H9 (cell line): ENCODE measurements at regions not wholly inside any gene's neighbourhood (a gene's known extent, or its start where the extent isn't known, plus 50 kb on each side); places are given as distances from the start of the nearest gene placed in this dataset.

Experiments
- DNase-seq: peaks from one replicate; pipeline ENCODE4 v3.0.0-alpha.2; 2017
- H2AFZ ChIP-seq: one replicate; pipeline ENCODE4 v1.6.1; 2013; ENCODE audit warnings: mild to moderate bottlenecking, low read length, control low read depth, moderate library complexity
- H2AK5ac ChIP-seq: 2 replicates; pipeline ENCODE4 v1.6.1; 2013; ENCODE audit warnings: low read length, control low read depth, mixed read lengths; ENCODE audit not compliant: insufficient read length
- H2BK120ac ChIP-seq: one replicate; pipeline ENCODE4 v1.6.1; 2013; ENCODE audit warnings: low read depth, mild to moderate bottlenecking, low read length, control low read depth, inconsistent platforms; ENCODE audit not compliant: poor library complexity, severe bottlenecking
- H2BK12ac ChIP-seq: 2 replicates; pipeline ENCODE4 v1.6.1; 2013; ENCODE audit warnings: low read length, control low read depth, mixed read lengths, low read depth; ENCODE audit not compliant: insufficient read length
- H2BK15ac ChIP-seq: 2 replicates; pipeline ENCODE4 v1.6.1; 2013; ENCODE audit warnings: low read depth, low read length, control low read depth
- H2BK20ac ChIP-seq: one replicate; pipeline ENCODE4 v1.6.1; 2013; ENCODE audit warnings: low read depth, mild to moderate bottlenecking, low read length, control low read depth, inconsistent platforms; ENCODE audit not compliant: poor library complexity, severe bottlenecking
- H2BK5ac ChIP-seq: 2 replicates; pipeline ENCODE4 v1.6.1; 2013; ENCODE audit warnings: low read length, control low read depth, mixed read lengths; ENCODE audit not compliant: insufficient read length
- H3K14ac ChIP-seq: 2 replicates; pipeline ENCODE4 v1.6.1; 2013; ENCODE audit warnings: low read length, control low read depth; ENCODE audit not compliant: insufficient read depth
- H3K18ac ChIP-seq: 2 replicates; pipeline ENCODE4 v1.6.1; 2013; ENCODE audit warnings: low read depth, mild to moderate bottlenecking, mixed read lengths, low read length, control low read depth; ENCODE audit not compliant: insufficient read length
- H3K23ac ChIP-seq: 2 replicates; pipeline ENCODE4 v1.6.1; 2013; ENCODE audit warnings: low read length, control low read depth, mixed read lengths, low read depth; ENCODE audit not compliant: insufficient read length
- H3K23me2 ChIP-seq: 2 replicates; pipeline ENCODE4 v1.6.1; 2013; ENCODE audit warnings: low read depth, mild to moderate bottlenecking, mixed read lengths, low read length, control low read depth; ENCODE audit not compliant: insufficient read length, poor library complexity, severe bottlenecking
- H3K27ac ChIP-seq: 2 replicates; pipeline ENCODE4 v1.5.1; 2013; ENCODE audit warnings: low read length, control low read depth, mixed read lengths, low read depth; ENCODE audit not compliant: insufficient read length
- H3K27me3 ChIP-seq: 2 replicates; pipeline ENCODE4 v1.6.1; 2013; ENCODE audit warnings: low read length, control low read depth, inconsistent platforms; ENCODE audit not compliant: insufficient read depth
- H3K4ac ChIP-seq: 2 replicates; pipeline ENCODE4 v1.6.1; 2013; ENCODE audit warnings: low read depth, mild to moderate bottlenecking, control low read depth, inconsistent platforms, low read length, moderate library complexity
- H3K4me1 ChIP-seq: 2 replicates; pipeline ENCODE4 v1.6.1; 2013; ENCODE audit warnings: low read length, control low read depth, inconsistent platforms; ENCODE audit not compliant: insufficient read depth
- H3K4me2 ChIP-seq: 2 replicates; pipeline ENCODE4 v1.6.1; 2013; ENCODE audit warnings: low read length, control low read depth, mixed read lengths; ENCODE audit not compliant: insufficient read length, insufficient read depth
- H3K56ac ChIP-seq: 2 replicates; pipeline ENCODE4 v1.6.1; 2013; ENCODE audit warnings: low read depth, mild to moderate bottlenecking, mixed read lengths, low read length, control low read depth; ENCODE audit not compliant: insufficient read length
- H3K79me1 ChIP-seq: 2 replicates; pipeline ENCODE4 v1.6.1; 2013; ENCODE audit warnings: low read depth, mild to moderate bottlenecking, moderate library complexity, low read length, control low read depth, inconsistent platforms; ENCODE audit not compliant: insufficient read depth, poor library complexity, severe bottlenecking
- H3K79me2 ChIP-seq: 2 replicates; pipeline ENCODE4 v1.6.1; 2013; ENCODE audit warnings: low read length, control low read depth, inconsistent platforms; ENCODE audit not compliant: insufficient read depth
- H3K9ac ChIP-seq: 2 replicates; pipeline ENCODE4 v1.6.1; 2013; ENCODE audit warnings: low read length, control low read depth, mixed read lengths; ENCODE audit not compliant: insufficient read length; ENCODE audit errors: extremely low read depth
- H3K9me3 ChIP-seq: one replicate; pipeline ENCODE4 v1.6.1; 2013; ENCODE audit warnings: low read depth, low read length, inconsistent platforms; ENCODE audit not compliant: control insufficient read depth
- H3T11ph ChIP-seq: one replicate; pipeline ENCODE4 v1.6.1; 2013; ENCODE audit warnings: mild to moderate bottlenecking, low read length, control low read depth, inconsistent platforms
- H4K20me1 ChIP-seq: one replicate; pipeline ENCODE4 v1.6.1; 2013; ENCODE audit not compliant: control insufficient read depth, insufficient read length, insufficient read depth
- H4K5ac ChIP-seq: 2 replicates; pipeline ENCODE4 v1.6.1; 2013; ENCODE audit warnings: low read depth, mild to moderate bottlenecking, mixed read lengths, low read length, control low read depth; ENCODE audit not compliant: insufficient read length
- H4K8ac ChIP-seq: replicated peaks from 2 replicates; pipeline ENCODE4 v1.6.1; 2013; ENCODE audit warnings: low read length, control low read depth, mixed read lengths, low read depth; ENCODE audit not compliant: insufficient read length
- H4K91ac ChIP-seq: 2 replicates; pipeline ENCODE4 v1.6.1; 2013; ENCODE audit warnings: low read depth, mild to moderate bottlenecking, moderate library complexity, mixed read lengths, low read length, control low read depth; ENCODE audit not compliant: insufficient read length
- H3K27ac Mint-ChIP-seq, 3 experiments: 2 replicates in 2 of 3; 3 replicates in 1 of 3; pipeline ENCODE4 v1.8.0; 2020 to 2021; ENCODE audit warnings: mixed read lengths in 3 of 3, mild to moderate bottlenecking in 1 of 3, moderate library complexity in 1 of 3
- H3K27me3 Mint-ChIP-seq: 2 replicates; pipeline ENCODE4 v1.8.0; 2021; ENCODE audit warnings: low read depth, mild to moderate bottlenecking, moderate library complexity, mixed read lengths
- H3K36me3 Mint-ChIP-seq, 3 experiments: 2 replicates in 2 of 3; 3 replicates in 1 of 3; pipeline ENCODE4 v1.8.0; 2020 to 2021; ENCODE audit warnings: low read depth in 3 of 3, mixed read lengths in 3 of 3; ENCODE audit not compliant: insufficient read depth in 1 of 3
- H3K4me1 Mint-ChIP-seq, 2 experiments: 2 replicates each; pipeline ENCODE4 v1.8.0; 2020; ENCODE audit warnings: mixed read lengths in 2 of 2
- H3K4me3 Mint-ChIP-seq, 2 experiments: 2 replicates in 1 of 2; 3 replicates in 1 of 2; pipeline ENCODE4 v1.8.0; 2020 to 2021; ENCODE audit warnings: mild to moderate bottlenecking in 2 of 2, mixed read lengths in 2 of 2, moderate library complexity in 1 of 2
- H3K9me3 Mint-ChIP-seq, 2 experiments: 2 replicates in 1 of 2; 3 replicates in 1 of 2; pipeline ENCODE4 v1.8.0; 2020; ENCODE audit warnings: mild to moderate bottlenecking in 2 of 2, mixed read lengths in 2 of 2, moderate library complexity in 1 of 2
- CTCF ChIP-seq: fragments of 200-600 bp; sonication (generic); conservative IDR thresholded peaks from 3 replicates; pipeline ENCODE4 v1.8.0; 2021; ENCODE audit warnings: antibody characterized with exemption, mild to moderate bottlenecking
- WGBS: extraction: QIAGEN DNeasy Blood & Tissue Kit; methylation state at CpG from one replicate; pipeline ENCODE4 v1.1.7; 2013; ENCODE audit warnings: missing lambda C conversion rate, low lambda C conversion rate, mixed read lengths; ENCODE audit not compliant: insufficient read length; ENCODE audit errors: extremely low coverage; 5-methylcytosine and 5-hydroxymethylcytosine counted together

- no peak for DNase-seq
- Histone ChIP-seq H3K4me2 (no peak overlapping the region), H4K20me1 (no peaks in the 10 kb centered on the region), H4K5ac (no peak overlapping the region), H2BK15ac (no peak overlapping the region), H3K4ac (no peak overlapping the region), H2AFZ (no peak overlapping the region), H4K91ac (no peak overlapping the region), H3K18ac (no peak overlapping the region), H3K23ac (no peak overlapping the region), H4K8ac (no peak overlapping the region), H3K79me1 (no peaks in the 10 kb centered on the region), H3K14ac (no peak overlapping the region), H2AK5ac (no peak overlapping the region), H3K9ac (no peak overlapping the region), H2BK120ac (no peak overlapping the region), H3K27ac (no peak overlapping the region), H3K27me3 (no peaks in the 10 kb centered on the region), H3K79me2 (no peaks in the 10 kb centered on the region), H2BK20ac (no peak overlapping the region), H2BK12ac (no peak overlapping the region), H3K9me3 (no peaks in the 10 kb centered on the region), H3K4me1 (no peaks in the 10 kb centered on the region), H3K23me2 (no peaks in the 10 kb centered on the region), H3T11ph (no peak overlapping the region), H3K56ac (no peak overlapping the region), H2BK5ac (no peak overlapping the region)
- WGBS = no CpG with 5 or more reads among the region's 7 CpGs
- H3K27ac Mint-ChIP-seq = no peak overlapping the region
- H3K4me3 Mint-ChIP-seq = no peak overlapping the region
- no peaks in the 10 kb centered on the region for H3K9me3 Mint-ChIP-seq
- H3K36me3 Mint-ChIP-seq = no peaks in the 10 kb centered on the region
- peaks cover 7% of the 10 kb centered on the region for H3K27me3 Mint-ChIP-seq
- TF ChIP-seq CTCF = no peak
- peaks cover 4 to 10% of the 10 kb centered on the region in 2 experiments for H3K4me1 Mint-ChIP-seq
These were observed 135.5 kb downstream of the HAPSTR1 start for GRCh38 chr16:9226924-9227323.
